Tibial nerve (tissue), 4 donors: ENCODE measurements at regions not wholly inside any gene's neighbourhood (a gene's known extent, or its start where the extent isn't known, plus 50 kb on each side); places are given as distances from the start of the nearest gene placed in this dataset.

Experiments
- DNase-seq, 2 donors: peaks; one replicate each; pipeline ENCODE4 v3.0.0-alpha.2; 2019; ENCODE audit warnings: low spot score in 2 of 2
- H3K27ac ChIP-seq, 4 donors: fragments of 200-600 bp; sonication (generic) in 3 of 4; one replicate each; pipeline ENCODE4 v1.5.1; 2017 to 2019; ENCODE audit warnings: mild to moderate bottlenecking in 1 of 4
- H3K27me3 ChIP-seq, 2 donors: fragments of 200-600 bp; sonication (generic) in 1 of 2; one replicate each; pipeline versions ENCODE4 v1.5.1 to v1.6.0; 2017 to 2019
- H3K36me3 ChIP-seq, 3 donors: fragments of 200-600 bp; sonication (generic); one replicate each; pipeline ENCODE4 v1.5.1; 2018 to 2019
- H3K4me1 ChIP-seq, 4 donors: fragments of 200-600 bp; sonication (generic) in 3 of 4; one replicate each; pipeline ENCODE4 v1.5.1; 2017 to 2019
- H3K4me3 ChIP-seq, 4 donors: fragments of 200-600 bp; sonication (generic) in 3 of 4; one replicate each; pipeline ENCODE4 v1.5.1; 2017 to 2019; ENCODE audit warnings: mild to moderate bottlenecking in 1 of 4, moderate library complexity in 1 of 4
- H3K9me3 ChIP-seq, 4 donors: fragments of 200-600 bp; sonication (generic) in 3 of 4; one replicate each; pipeline ENCODE4 v1.5.1; 2017 to 2019
- EP300 ChIP-seq, 2 donors: sonication (generic); formaldehyde crosslinking; IDR thresholded peaks; one replicate each; pipeline ENCODE4 v1.6.1; 2017; ENCODE audit warnings: antibody characterized with exemption in 2 of 2, mild to moderate bottlenecking in 1 of 2
- POLR2A ChIP-seq, 2 donors: fragments of 450-650 bp; IDR thresholded peaks; one replicate each; pipeline ENCODE4 v1.6.1; 2017; ENCODE audit warnings: antibody characterized with exemption in 2 of 2, mild to moderate bottlenecking in 2 of 2, moderate library complexity in 2 of 2
- WGBS, 2 donors: methylation state at CpG; one replicate each; pipeline ENCODE4 v1.1.5; 2018; 5-methylcytosine and 5-hydroxymethylcytosine counted together
- TF ChIP-seq, protein P1 (sequence below), 5 experiments: fragments of 200-600 bp in 3 of 5; fragments of 450-650 bp in 2 of 5; sonication (generic) in 3 of 5; IDR thresholded peaks; one replicate each; pipeline ENCODE4 v1.5.1; 2016 to 2019; ENCODE audit warnings: antibody characterized with exemption in 5 of 5, mild to moderate bottlenecking in 3 of 5, moderate library complexity in 2 of 5

DNA sequence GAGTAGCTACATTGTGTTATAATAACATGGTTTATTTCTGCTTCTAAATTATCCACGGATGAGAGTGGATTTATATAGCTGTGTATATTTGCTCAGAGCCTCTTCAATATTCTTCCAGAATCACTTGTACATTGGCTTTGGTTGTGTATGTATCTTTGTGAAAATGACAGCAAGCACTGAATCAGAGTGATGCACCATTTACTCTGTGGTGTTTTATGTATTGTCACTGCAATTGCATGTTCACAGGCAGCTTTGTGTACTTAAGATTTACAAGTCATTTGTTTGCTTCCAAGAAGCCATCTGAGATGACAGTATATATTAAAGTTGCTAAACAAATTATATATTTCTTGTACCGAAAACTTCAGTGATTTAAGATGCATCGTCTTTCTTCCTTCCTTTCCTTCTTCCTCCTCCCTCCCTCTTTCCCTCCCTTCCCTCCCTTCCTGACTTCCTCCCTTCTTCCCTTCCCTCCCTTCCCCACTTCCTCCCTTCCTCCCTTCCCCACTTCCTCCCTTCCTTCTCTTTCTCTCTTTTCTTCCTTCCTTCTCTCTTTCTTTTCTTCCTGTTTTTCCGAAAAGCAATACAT, 362.3 kb upstream of the GOLIM4 start:
- DNase-seq: no peak
- H3K4me1 ChIP-seq: peaks cover 0 to 4% (median 0%) of the 10 kb centered on the region in 4 donors
- no peaks in the 10 kb centered on the region for H3K36me3 ChIP-seq
- no peak overlapping the region for H3K27ac ChIP-seq
- no peak overlapping the region for H3K4me3 ChIP-seq
- TF ChIP-seq, protein P1, sequence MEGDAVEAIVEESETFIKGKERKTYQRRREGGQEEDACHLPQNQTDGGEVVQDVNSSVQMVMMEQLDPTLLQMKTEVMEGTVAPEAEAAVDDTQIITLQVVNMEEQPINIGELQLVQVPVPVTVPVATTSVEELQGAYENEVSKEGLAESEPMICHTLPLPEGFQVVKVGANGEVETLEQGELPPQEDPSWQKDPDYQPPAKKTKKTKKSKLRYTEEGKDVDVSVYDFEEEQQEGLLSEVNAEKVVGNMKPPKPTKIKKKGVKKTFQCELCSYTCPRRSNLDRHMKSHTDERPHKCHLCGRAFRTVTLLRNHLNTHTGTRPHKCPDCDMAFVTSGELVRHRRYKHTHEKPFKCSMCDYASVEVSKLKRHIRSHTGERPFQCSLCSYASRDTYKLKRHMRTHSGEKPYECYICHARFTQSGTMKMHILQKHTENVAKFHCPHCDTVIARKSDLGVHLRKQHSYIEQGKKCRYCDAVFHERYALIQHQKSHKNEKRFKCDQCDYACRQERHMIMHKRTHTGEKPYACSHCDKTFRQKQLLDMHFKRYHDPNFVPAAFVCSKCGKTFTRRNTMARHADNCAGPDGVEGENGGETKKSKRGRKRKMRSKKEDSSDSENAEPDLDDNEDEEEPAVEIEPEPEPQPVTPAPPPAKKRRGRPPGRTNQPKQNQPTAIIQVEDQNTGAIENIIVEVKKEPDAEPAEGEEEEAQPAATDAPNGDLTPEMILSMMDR (IDR thresholded peaks at IDR 0.05): no peak
- TF ChIP-seq POLR2A (IDR thresholded peaks at IDR 0.05) (no peak), EP300 (IDR thresholded peaks at IDR 0.05) (no peak)
- peaks cover 0 to 19% (median 0%) of the 10 kb centered on the region in 4 donors for H3K9me3 ChIP-seq
- WGBS, 2 donors: 68 to 73% methylated on average over 4 of the region's 4 CpGs
- H3K27me3 ChIP-seq: no peaks in the 10 kb centered on the region

- H3K36me3 ChIP-seq: no peaks in the 10 kb centered on the region
- 66 to 76% methylated on average over 5 of the region's 5 CpGs for WGBS, 2 donors
- H3K27me3 ChIP-seq: no peaks in the 10 kb centered on the region
- no peak overlapping the region for H3K4me3 ChIP-seq
- TF ChIP-seq EP300 (IDR thresholded peaks at IDR 0.05) (no peak), POLR2A (IDR thresholded peaks at IDR 0.05) (no peak)
- TF ChIP-seq, protein P1 (IDR thresholded peaks at IDR 0.05): no peak
- H3K27ac ChIP-seq: no peak overlapping the region
- H3K9me3 ChIP-seq: no peaks in the 10 kb centered on the region
- peaks cover 0 to 4% (median 0%) of the 10 kb centered on the region in 4 donors for H3K4me1 ChIP-seq
- no peak for DNase-seq
Measured at GRCh38 chr3:168455814-168456213, 360.1 kb upstream of the GOLIM4 start.

DNA sequence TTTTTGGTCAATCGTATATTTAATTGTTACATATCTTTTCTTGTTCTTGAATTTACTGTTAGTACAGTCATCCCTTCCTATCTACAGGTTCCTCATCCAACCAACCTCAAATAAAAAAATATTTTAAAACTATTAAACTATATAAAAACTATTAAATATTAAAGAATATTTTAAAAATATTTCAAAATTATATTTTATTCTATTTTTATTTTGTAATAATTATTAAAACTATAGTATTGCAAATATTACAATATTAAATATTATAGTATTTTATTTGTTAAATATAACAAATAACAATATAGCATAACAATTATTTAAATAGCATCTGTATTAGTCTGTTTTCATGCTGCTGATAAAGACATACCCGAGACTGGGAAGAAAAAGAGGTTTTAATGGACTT, 357.9 kb upstream of the GOLIM4 start:
- Histone ChIP-seq H3K36me3 (no peaks in the 10 kb centered on the region), H3K9me3 (no peaks in the 10 kb centered on the region), H3K4me3 (no peak overlapping the region), H3K27ac (no peak overlapping the region), H3K27me3 (no peaks in the 10 kb centered on the region), H3K4me1 (no peaks in the 10 kb centered on the region)
- DNase-seq: no peak
- TF ChIP-seq, protein P1 (IDR thresholded peaks at IDR 0.05): no peak
- TF ChIP-seq POLR2A (IDR thresholded peaks at IDR 0.05) (no peak), EP300 (IDR thresholded peaks at IDR 0.05) (no peak)
- 85 to 93% methylated on average over 2 of the region's 2 CpGs for WGBS, 2 donors

DNA sequence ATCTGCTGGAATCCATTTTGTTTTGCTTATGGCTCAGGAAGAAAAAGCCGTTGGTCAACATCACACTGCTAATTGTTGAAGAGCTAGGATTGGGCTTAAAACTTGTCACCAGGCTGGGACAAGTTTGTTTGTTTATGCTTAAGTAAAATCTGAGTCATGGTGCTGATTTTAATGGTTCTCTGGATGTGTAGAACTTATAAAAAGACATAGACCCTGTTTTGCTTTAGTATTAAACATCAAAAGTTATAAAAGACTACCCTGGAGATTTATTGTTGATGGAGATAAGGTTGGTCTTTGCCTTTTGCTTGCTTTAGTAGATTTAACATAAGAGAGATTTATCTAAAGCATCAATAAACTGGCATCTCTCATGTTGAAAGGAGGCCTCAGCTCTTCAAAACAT, 348.2 kb upstream of the GOLIM4 start:
- Histone ChIP-seq H3K4me1 (no peaks in the 10 kb centered on the region), H3K27ac (no peak overlapping the region), H3K9me3 (no peaks in the 10 kb centered on the region), H3K36me3 (no peaks in the 10 kb centered on the region), H3K27me3 (no peaks in the 10 kb centered on the region), H3K4me3 (no peak overlapping the region)
- TF ChIP-seq EP300 (IDR thresholded peaks at IDR 0.05) (no peak), POLR2A (IDR thresholded peaks at IDR 0.05) (no peak)
- TF ChIP-seq, protein P1 (IDR thresholded peaks at IDR 0.05): no peak
- DNase-seq: no peak
- WGBS, 2 donors: 84 to 93% methylated on average over 1 of the region's 1 CpG

DNA sequence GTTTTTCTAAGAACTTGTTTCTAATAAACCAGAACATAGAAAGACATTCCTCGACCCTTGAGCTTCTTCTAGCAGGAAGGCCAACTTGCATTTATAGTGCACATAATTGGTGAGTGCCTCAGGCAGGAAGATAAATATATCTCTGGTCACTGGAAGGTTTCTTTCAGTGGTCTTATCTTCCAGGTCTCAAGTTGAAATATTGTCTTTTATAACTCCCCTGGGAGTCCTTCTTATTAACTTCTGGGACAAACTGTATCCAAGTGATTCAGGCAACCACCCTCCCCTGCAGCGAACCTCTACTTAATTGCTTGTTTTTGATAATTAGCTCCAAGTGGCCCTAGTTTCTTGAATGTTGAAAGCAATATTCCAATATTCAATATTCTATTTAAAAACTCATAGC, 346.8 kb upstream of the GOLIM4 start:
- no peaks in the 10 kb centered on the region for H3K9me3 ChIP-seq
- H3K27me3 ChIP-seq: no peaks in the 10 kb centered on the region
- TF ChIP-seq, protein P1 (IDR thresholded peaks at IDR 0.05): no peak
- TF ChIP-seq POLR2A (IDR thresholded peaks at IDR 0.05): no peak
- TF ChIP-seq EP300 (IDR thresholded peaks at IDR 0.05): no peak
- no peak for DNase-seq
- 48 to 59% methylated on average over 2 of the region's 2 CpGs for WGBS, 2 donors
- H3K36me3 ChIP-seq: no peaks in the 10 kb centered on the region
- H3K4me3 ChIP-seq: no peak overlapping the region
- H3K27ac ChIP-seq: no peak overlapping the region
- H3K4me1 ChIP-seq: no peaks in the 10 kb centered on the region
